ENCODE measurements at regions not wholly inside any gene's neighbourhood (a gene's known extent, or its start where the extent isn't known, plus 50 kb on each side); places are given as distances from the start of the nearest gene placed in this dataset.

DNA sequence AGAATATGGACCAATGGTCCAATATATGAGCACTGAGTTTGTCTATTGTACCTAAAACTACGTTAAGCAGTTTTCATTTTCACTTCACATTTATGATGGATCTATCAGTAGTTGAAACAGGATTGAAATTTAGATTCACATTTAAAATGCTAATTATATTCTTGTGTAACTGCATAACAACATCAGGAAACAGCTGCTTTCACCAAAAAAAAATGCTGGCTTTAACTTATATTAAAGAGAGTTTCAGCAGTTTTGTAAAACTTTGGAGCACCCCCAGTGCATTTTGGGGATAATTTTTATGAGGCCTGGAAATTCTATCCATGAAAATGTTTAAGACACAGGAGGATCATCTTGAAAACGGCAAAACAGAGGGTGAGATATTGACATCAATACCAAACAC is 142.8 kb upstream of the ROBO2 start:
- TF ChIP-seq CTCF (IDR thresholded peaks at IDR 0.05; ENCODE audit: control extremely low read depth in 1 of 3, insufficient read depth in 1 of 3, low read depth in 1 of 3, low read length in 3 of 3) (no peak), GABPA (IDR thresholded peaks at IDR 0.05; ENCODE audit: borderline replicate concordance, insufficient read depth, low read length) (no peak), POLR2A (IDR thresholded peaks at IDR 0.05; ENCODE audit: control extremely low read depth in 1 of 2, low read depth in 2 of 2, low read length in 2 of 2) (no peak), SIN3A (conservative IDR thresholded peaks at IDR 0.05 in 1 of 2, IDR thresholded peaks at IDR 0.05 in 1 of 2; ENCODE audit: low read depth in 1 of 2, low read length in 2 of 2) (no peak), POLR2AphosphoS5 (IDR thresholded peaks at IDR 0.05; ENCODE audit: low read depth, low read length) (no peak), CREB1 (IDR thresholded peaks at IDR 0.05) (no peak), RNF2 (IDR thresholded peaks at IDR 0.05; ENCODE audit: borderline replicate concordance, low read depth, low read length, missing control alignments, poor library complexity, severe bottlenecking) (no peak), USF2 (IDR thresholded peaks at IDR 0.05; ENCODE audit: low read length) (no peak), EZH2 (IDR thresholded peaks at IDR 0.05; ENCODE audit: low read depth, low read length, severe bottlenecking) (no peak), JUND (IDR thresholded peaks at IDR 0.05; ENCODE audit: low read length) (no peak)
- TF ChIP-seq, protein P1, sequence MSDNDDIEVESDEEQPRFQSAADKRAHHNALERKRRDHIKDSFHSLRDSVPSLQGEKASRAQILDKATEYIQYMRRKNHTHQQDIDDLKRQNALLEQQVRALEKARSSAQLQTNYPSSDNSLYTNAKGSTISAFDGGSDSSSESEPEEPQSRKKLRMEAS (IDR thresholded peaks at IDR 0.05) = no peak
- TF ChIP-seq, protein P2, sequence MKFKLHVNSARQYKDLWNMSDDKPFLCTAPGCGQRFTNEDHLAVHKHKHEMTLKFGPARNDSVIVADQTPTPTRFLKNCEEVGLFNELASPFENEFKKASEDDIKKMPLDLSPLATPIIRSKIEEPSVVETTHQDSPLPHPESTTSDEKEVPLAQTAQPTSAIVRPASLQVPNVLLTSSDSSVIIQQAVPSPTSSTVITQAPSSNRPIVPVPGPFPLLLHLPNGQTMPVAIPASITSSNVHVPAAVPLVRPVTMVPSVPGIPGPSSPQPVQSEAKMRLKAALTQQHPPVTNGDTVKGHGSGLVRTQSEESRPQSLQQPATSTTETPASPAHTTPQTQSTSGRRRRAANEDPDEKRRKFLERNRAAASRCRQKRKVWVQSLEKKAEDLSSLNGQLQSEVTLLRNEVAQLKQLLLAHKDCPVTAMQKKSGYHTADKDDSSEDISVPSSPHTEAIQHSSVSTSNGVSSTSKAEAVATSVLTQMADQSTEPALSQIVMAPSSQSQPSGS (IDR thresholded peaks at IDR 0.05; ENCODE audit: low read length) = no peak

Data from H1 (cell line).